Activated naive CD4-positive, alpha-beta T cell treated with Interleukin-2 at 50 U/mL for 16 hours (primary cell): ENCODE measurements at regions not wholly inside any gene's neighbourhood (a gene's known extent, or its start where the extent isn't known, plus 50 kb on each side); places are given as distances from the start of the nearest gene placed in this dataset.

ENCODE experiments used
- DNase-seq: peaks from one replicate; pipeline ENCODE4 v3.0.0-alpha.2; 2020

DNA sequence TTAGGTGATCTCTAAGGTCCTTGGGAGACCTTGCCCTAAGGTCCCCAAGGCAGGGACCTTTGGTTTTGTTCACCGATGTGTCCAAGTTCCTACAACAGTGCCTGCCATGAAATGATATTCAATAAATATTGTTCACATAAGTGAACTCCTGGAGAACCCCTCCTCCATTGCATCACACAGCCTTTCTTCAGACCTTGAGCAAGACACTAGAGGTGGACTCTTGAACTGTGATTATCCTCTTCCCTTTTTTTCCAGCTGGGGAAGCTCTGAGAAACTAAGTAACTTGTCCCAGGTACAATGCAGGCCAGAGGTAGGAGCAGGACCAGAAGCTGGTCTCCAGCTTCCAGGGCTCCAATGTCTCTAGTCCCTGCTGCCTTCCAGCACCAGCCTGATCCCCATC, 76.6 kb upstream of the LMO1 start:
- DNase-seq, result no peak

DNA sequence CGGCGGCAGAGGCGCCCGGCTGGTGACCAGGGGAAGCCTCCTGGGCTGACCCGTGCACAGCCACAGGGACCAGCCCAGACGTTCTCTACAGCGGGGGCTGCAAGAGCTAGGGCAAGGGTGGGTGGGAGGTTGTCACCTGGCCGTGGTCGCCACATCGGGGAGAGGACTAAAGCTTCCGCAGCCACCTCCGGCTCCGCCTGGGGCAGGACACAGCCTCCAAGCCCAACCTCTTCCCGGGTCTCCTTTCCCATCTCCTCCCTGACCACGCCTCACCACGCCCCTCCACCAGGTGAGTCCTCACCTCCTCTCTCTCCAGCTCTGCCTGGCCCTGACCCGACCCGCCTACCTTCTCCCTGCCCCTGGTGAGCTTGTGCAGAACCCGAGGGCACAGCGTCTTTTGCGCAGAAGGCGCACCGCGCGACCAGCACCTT, 75.9 kb upstream of the LMO1 start:
- DNase-seq, result no peak

DNA sequence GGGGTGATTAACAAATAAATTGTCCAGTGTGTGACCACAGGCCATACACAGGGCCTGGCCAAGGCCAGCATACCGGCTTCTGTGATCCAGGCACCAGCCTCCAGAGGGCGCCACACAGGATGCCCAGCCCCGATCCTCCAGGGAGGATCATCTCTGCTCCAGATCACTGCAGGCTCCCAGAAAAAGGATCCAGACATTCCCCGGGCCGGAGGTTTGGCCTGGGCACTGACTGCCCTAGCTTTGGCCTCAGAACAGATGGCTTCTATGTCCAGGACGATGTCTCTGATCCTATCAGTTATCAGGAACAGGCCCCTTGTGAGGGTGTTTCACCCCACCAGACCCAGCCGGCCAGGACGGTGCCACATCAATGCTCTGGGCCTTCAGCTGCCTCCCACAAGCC, 74.5 kb upstream of the LMO1 start:
- no peak for DNase-seq

DNA sequence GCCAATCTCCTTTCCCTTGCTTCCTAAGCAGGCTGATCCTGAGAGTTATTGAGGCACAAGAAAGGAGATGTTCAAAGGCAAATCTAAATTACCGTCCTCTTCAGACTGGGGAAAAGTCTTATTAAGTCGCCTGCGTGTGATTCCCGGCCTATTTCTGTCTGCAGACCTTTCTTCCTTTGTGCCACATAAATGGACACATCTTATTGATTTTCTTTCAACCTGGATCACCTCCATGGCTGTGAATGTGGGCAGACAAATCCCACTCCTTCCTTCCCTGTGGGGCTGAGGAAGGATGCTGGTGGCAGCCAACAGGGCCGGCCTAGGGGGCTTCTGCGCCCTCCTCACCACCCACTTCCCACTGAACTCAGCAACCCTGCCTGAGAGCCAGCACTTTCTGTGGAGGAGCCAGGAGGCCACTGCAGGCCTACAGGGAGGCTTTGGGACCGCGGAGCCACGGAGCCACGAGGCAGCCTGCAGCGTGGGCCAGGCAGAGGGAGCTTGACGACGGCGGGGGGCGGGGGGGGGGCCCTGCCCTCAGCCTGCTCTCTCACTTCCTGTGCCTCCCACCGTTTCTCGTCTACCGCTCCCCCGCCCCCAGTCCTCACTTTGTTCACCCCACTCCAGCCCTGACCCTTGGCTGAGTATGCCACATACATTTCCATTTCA, 73.6 kb upstream of the LMO1 start:
- DNase-seq, result no peak

DNA sequence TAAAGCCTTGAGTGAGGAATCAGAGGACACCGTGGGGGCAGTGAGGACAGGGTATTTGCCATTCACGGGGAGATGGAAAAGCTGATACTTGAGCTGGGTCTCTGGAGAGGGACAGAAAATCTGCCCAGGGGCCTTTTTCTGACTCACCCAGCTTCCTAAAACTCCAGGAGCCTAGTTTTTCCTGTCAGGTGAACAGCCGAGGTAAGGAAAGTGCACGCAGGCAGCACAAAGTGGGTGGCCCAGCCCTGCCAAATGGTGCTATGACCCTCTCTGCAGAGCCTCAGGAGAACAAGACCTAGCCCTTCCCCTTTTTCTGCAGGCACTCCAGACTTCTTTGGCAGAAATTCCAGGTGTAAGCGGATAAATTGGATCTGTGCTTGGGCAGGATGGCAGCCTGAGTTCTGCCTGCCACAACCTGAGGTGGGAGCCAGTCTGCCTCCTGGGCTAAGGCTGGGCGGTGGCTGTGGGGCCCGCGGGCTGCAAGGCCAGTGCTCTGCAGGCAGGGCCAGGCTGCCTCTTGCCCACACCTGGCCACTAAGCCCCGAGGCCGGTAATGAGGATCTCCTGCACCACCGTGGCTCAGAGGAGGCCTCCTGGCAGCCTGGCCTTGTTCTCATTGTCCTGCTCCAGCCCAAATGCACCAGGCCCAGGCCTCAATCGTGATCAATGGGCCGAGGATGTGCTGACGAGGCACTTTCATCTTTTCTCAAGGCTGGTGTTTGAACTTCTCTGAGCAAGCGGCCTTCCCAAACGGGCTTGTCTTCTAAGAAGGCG, 72.9 kb upstream of the LMO1 start:
- no peak for DNase-seq

DNA sequence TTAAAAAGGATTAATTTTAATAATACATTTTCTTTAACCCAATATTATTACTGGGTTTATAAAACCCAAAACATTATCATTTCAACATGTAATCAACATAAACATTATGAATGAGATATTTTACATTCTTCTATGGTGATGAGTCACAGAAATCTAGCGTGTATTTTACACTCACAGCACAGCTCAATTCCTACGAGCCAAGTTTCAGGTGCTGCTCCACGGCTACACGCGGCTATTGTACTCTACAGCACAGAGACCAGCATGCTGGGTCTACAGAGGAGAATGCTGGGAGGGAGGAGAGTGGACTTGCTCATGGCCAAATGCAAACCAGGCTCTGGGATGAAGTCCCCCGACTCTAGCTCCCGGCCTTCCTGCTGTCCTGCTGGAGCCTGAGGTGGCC, 72.0 kb upstream of the LMO1 start:
- DNase-seq, result no peak

DNA sequence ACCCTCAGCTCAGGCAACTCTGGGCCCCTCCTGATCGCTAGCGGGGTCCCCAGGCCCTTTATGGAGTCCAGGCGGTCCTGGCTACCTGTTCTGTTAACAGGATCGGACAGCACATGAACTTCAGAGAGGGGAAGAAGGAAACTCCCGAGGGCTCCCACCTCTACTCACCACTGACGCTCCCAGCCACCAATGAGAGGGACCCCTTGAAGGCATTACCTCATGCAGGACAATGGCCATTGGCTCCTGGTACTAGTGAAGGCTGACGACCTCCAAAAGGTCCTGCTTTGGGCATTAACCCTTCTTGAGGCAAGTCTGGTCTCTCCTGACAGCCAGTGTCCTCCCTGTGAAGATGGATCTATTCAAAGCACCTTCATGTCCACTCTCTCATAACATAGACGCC, 71.5 kb upstream of the LMO1 start:
- DNase-seq, result no peak

DNA sequence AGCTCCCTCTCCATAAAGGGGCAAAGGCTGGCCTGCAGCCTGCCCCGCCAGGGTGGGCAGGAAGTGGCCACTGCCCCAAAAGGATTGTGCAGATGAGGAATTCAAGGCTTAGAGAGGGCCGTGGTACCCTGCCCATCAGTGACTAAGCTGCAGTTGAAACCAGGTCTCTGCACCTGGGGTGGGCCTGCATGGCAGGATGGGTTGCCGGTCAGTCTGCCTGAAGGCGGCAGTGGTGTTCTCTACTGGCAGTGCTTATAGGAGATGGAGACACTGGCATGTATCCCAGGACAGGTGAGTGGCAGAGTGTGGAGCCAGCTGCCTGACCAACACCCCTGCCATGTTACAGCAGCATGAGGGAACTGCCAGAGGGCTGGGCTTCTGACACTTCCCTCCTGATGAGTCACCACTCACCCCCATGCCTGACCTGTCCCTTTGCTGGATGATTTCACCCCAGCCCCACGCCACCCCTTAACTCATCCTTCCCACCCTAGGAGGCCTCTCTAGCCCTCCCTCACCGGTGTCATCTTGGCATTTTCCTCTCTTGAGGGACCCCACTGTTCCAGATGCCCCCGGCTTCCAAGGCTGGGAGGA, 70.2 kb upstream of the LMO1 start:
- DNase-seq, result no peak

DNA sequence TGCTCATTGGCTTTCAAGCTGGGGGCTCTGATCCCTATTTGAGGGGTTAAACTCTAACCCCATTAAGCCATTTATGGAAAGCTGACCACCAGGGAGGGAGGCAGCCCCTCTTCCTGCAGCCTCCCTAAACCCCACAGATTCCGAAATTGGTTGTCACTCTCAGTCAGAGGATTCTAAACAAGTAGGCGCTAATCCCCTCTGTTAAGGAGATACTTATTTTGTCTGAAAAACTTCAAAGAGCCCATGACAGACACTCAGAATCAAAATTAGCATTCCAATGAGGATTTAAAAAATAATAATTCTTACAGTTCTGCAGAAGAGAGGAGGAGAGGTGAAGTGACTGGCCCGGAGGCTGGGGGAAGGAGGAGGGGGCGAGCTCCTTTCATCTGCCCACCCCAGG, 69.7 kb upstream of the LMO1 start:
- DNase-seq, result no peak

DNA sequence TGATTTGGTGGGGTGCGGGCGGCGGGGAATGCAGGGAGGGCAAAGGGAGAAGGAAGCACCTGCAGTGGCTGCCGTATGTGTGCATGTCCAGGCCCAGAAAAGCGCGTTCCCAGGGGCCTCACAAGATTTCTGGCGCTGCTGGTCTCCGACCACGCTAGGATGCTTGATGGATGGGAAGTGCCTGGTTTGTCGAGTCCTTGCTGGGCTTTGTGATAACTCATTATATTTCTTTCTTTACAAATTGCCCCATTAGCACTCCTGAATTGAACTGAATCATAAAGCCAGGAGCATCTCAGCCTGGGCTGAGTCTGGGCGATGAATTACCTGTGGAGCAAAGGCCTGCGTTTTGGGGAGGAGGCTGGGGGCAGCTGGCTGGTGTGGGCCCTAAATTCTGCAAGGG, 69.2 kb upstream of the LMO1 start:
- no peak for DNase-seq

DNA sequence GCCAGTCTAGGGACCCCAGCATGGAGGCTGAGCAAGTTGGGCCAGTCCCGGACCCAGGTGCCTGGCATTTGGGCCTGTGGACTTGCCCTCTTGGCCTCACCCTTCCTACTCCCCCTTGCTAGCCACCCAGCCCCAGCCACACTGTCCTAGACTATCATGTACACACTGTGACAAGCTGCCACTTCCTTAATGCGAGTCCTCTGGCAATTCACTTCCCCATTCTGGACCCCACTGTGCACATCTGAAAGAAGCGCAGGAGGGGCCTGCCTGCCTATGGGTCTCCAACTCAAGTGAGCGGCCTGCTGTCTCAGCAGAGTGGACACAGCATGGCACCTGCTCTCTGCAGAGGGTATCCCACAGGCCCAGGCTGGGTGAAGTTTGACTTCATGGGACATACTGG, 68.5 kb upstream of the LMO1 start:
- no peak for DNase-seq

DNA sequence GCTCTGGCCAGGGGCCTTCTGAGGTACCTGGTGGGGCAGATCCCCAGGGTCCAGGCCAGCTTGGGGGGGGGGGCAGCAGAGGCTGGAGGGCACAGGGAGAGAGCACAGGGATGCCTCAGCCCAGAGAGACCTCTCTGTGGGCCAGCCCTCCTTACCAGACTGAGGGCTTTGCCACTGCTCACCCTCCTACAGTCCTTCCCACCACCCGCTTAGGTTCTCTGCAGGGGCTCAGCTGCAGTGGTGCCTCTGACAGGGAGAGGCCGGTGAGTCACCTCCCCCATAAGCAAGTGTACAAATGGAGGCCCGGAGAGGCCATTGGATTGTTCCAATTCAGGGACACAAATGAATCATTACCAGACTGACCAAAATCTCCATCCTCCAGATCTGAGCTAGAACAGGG, 68.1 kb upstream of the LMO1 start:
- DNase-seq, result no peak

DNA sequence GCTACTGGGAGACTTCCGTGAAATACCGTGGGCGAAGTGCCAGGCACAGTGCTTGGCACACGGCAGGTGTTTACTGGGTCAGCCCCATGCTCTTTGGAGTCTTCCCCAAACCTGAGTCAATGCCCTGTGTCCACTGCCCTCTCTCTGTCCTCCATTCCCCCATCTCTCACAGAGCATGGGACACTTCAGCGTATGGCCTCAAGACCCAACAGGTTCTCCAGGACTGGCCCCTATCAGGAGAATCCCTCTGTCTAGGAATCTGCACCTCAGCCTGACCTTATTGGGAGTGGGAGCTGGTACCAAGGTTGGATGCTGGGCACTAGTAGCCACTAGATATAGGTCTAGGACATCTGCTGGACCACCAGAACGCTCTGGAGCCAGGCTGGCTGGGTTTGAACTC, 67.2 kb upstream of the LMO1 start:
- no peak for DNase-seq

DNA sequence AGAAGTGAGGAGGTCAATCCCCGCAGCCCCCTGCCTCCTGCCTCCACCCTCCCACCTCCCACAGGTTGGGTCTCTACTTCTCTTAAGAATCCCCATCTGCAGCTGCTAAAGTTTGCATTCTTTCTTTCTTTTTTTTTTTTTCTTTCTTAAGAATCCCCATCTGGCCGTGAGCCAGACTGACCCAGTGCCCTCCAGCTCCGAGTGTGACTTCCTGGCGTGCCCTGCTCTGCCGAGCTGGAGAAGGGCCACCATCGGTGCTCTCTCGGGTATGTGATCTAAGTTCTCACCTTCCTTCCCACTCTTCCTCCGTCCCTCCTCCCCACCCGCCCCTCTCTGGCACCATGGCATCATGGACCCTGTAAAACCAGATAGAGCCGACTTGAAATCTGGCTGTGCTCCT, 66.7 kb upstream of the LMO1 start:
- no peak for DNase-seq

DNA sequence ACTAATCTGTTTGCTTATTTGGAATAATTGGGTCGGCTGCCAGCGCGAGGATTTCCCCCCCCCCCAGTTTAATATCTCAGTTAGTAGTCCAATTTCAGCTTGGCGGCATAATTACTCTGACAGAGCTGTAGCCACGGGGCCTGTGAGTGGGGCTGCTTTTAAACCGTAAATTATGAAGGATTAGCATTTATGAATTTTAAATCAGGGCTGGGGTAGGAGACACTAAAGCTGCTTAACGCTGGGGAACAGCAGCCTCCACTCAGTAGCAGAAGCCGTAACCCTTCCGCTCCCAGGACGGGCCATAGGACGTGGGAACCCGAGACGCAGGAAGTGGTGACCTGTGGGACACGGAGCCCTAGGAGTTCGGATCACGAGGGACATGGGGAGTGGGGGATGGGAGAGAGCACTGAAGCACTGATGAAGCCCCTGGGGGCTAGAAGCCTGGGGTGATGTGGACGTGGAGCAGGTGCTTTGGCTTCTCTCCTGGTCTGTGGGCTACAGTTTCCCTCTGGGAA, 66.2 kb upstream of the LMO1 start:
- no peak for DNase-seq

DNA sequence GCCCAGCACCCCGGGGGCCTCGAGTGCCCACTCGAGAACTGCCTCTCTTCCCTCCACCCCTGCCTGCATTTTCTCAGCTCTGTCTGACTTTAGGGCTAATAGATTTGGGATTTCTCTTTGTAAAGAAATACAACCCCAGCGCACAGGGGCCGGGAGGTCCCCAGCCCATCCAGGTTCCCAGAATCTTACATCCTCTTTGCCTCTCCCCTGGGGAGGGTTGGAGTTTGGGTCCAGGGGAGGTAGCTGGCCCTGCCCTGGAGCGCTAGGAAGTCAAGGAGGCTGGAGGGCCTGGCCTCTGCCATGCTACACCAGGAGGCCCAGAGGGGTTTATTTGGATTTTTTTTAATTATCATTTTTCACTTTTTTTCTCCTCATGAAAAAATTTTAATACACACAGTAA, 65.7 kb upstream of the LMO1 start:
- no peak for DNase-seq

DNA sequence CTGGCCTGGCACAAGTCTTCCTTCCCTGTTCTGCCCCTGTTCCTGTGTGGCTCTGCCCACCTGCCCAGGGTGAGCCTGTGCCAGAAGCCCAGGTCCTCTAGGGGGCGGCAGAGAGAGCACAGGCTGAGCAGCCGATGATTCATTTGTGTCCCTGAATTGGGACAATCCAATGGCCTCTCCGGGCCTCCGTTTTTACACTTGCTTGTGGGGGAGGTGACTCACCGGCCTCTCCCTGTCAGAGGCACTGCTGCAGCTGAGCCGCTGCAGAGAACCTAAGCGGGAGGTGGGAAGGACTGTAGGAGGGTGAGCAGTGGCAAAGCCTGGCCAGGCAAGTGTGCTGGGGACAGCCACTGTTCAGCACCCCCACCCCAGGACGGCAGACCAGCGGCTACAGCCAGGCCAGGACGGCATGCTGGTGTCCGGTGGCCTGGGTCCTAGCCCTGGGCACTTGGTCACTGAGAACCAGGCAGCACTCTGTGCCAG, 65.2 kb upstream of the LMO1 start:
- DNase-seq, result peak; percentile 55

DNA sequence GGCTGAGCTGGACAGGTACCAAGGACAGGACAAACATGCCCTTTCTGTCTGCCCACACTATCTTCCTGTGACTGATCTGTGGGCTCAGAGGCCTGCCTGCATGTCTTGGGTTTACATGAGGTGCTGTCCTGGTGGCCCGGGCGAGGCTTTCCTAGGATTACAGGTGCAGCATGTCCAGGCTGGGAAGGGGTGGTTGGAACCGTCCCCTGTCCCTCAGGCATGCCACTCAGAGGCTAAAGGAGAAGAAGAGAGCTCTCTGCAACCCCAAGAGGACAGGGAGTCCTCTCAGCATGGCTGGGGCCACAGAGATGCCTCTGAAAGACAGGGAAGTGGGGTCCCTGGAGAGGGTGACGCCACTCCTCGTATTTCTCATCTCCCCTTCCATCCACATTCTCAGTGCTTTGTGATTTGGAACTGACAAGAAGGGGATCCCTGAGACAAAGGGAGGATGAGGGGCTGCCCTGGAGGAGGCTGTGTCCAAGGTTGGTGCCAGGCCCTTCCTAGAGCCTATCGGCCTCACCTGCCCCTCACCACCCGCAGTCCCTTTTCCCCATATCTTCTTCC, 64.6 kb upstream of the LMO1 start:
- DNase-seq, result no peak

DNA sequence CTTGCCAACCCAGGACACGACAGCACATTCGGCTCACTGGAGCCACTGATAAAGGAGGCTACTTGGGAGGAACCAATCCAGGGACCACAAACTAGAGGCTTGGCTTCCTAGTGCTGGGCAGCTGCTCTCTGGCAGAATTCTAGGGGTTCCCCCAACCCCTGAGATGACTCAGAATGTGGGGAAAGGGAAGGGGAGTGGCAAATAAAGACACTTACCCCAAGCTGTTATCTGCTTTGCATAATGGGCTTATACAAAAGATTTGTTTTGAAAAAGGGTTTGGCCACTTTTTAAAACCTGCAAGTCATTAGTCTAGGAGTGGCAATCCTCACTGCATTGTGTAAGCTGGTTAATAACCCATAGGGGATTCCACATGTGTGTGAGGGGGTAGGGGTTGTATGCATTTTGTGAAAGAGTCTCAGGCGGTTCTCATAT, 64.1 kb upstream of the LMO1 start:
- no peak for DNase-seq

DNA sequence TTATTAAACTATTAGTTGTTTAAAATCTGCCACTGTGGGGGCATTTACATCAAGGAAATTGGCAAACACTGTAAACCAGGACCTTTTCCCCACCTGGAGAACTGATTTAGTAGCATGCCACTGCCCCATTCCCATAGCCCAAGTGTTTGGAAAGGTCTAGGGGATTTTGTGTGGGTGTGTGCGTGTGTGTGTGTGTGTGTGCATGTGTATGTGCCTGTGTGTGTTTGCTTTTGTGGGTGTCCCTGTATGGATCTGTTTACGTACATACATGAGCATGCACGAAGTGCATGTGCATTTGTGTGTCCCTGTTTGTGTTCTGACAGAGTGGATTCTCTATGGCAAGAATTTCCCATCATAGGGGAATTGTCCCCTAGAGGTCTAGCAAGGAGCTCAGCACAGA, 62.7 kb upstream of the LMO1 start:
- no peak for DNase-seq

DNA sequence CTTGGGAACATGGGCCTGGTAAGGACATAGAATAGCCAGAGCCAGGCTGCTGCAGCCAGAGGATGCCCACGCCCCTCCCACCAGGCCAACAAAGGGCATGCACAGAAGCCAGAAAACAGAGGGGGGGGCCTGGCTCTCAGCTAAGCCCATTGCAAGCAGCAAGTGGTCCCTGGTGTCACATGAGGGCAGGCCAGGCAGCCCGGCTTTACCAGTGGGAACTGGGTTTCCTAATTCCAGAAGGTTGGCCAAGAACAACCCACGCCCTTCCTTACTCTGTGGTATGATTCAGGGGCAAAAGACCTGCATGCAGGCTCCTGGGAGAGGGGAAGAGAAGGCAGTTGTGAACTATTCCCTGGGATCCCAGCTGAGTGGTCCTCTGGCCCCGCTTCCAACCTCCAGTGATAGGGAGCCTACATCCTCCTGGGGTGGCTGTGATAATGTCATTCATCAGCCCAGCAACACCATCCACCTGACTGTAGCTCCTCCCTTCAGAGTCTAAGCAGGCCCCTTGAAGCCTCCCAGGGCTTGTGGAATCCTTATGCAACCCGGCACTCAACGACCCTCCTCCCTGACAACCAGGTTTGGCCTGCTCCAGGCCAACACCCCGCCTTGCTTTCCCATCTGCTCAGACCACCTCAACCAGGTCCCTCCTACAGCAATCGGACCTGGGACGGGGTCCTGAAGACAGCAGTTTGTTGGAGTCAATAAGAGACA, 62.1 kb upstream of the LMO1 start:
- no peak for DNase-seq

DNA sequence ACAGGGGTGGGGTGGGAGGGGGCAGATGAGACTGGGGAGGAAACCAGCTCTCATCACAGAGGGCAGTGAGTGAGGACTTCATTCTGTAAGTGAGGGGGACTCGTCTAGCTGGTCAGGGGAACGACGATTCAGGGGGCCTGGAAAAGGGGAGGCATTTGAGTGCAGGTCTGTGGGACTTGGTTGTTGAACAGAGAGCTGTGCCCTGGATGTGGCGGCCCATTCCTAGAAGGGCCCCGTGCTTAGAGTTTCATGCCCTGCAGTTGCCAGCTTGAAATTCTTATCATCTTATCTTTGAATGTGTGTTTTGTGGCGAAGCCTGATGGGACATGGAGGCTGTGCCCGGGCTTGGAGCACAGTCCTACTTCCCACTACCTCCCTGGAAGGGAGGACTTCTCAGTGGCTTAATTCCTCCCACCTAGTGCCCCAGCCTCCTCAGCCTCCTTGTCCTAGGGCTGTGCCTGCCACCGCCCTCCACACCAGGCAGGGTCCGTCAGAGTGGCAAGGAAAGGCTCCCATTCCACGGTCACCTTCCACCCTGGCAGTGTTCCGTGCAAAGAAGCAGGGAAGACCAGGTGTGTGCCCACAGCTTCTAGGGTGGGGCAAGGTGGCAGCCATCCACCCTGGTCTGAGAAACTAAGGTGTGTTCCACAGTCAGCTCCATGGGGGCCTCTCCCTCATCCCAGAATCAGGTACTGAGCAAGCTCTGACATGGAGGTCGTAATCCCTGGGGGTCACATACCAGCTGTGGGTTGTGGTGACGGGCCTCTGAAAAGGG, 59.7 kb upstream of the LMO1 start:
- DNase-seq, result no peak
